BLaER1 (cell line): ENCODE measurements at regions not wholly inside any gene's neighbourhood (a gene's known extent, or its start where the extent isn't known, plus 50 kb on each side); places are given as distances from the start of the nearest gene placed in this dataset.

Experiments used
- H3K27ac ChIP-seq: shearing (Covaris generic); formaldehyde crosslinking; 2 replicates; pipeline ENCODE4 v1.8.1; 2022
- H3K27me3 ChIP-seq: shearing (Covaris generic); formaldehyde crosslinking; 2 replicates; pipeline ENCODE4 v1.8.1; 2022
- H3K36me3 ChIP-seq: shearing (Covaris generic); formaldehyde crosslinking; 2 replicates; pipeline ENCODE4 v1.8.1; 2022
- H3K4me1 ChIP-seq: shearing (Covaris generic); formaldehyde crosslinking; 2 replicates; pipeline ENCODE4 v1.8.1; 2022
- H3K4me2 ChIP-seq: shearing (Covaris generic); formaldehyde crosslinking; 2 replicates; pipeline ENCODE4 v1.8.1; 2022
- H3K4me3 ChIP-seq: shearing (Covaris generic); formaldehyde crosslinking; 2 replicates; pipeline ENCODE4 v1.8.1; 2022
- H3K9ac ChIP-seq: shearing (Covaris generic); formaldehyde crosslinking; 2 replicates; pipeline ENCODE4 v1.8.1; 2022
- H3K9me3 ChIP-seq: shearing (Covaris generic); formaldehyde crosslinking; 2 replicates; pipeline ENCODE4 v1.8.1; 2022
- H4K20me1 ChIP-seq: shearing (Covaris generic); formaldehyde crosslinking; 2 replicates; pipeline ENCODE4 v1.8.1; 2022
- Cebpa-rat ChIP-seq: shearing (Covaris generic); IDR thresholded peaks from 2 replicates; pipeline ENCODE4 v1.8.1; 2022

DNA sequence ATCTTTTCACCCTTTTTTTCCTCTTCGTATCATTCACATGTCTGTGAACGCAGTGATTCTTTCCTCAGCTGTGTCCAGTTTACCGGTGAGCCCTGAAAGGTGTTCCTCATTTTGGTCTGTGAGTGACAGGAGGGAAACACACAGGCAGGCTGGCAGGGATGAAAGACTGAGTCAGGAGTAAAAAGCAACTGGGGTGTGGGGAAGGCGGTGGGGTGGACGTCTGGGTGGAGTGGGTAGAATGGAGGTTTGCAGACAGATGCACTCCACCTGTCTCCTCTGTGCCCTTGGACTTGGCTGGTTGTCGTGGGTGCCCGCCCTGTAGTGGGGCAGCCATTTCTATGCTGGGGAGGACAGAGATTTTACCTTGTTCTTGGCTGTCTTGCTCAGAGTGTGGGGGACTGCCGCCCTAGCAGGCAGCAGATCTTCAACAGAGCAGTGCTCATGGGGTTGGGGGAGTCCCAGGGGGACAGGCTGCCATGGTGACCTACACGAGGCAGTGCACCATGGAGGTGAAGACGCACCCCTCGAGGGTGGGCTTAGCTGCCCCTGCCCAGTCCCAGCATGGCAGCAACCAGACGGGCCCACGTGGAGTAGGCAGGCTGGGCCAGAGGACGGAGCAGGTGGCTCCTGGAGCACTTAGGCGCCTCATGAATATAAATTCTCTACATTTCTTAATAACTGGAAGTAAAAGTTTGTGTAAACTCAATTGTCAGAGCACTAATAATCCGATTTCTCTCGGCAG lies 603.7 kb downstream of the TBC1D22A start:
- Histone ChIP-seq H3K27me3 (no peaks in the 10 kb centered on the region), H3K36me3 (no peaks in the 10 kb centered on the region), H4K20me1 (no peaks in the 10 kb centered on the region), H3K4me1 (no peaks in the 10 kb centered on the region), H3K9ac (no peak overlapping the region), H3K4me2 (no peak overlapping the region), H3K4me3 (no peak overlapping the region), H3K9me3 (peaks cover 18% of the 10 kb centered on the region), H3K27ac (no peak overlapping the region)
- TF ChIP-seq Cebpa-rat: no peak

DNA sequence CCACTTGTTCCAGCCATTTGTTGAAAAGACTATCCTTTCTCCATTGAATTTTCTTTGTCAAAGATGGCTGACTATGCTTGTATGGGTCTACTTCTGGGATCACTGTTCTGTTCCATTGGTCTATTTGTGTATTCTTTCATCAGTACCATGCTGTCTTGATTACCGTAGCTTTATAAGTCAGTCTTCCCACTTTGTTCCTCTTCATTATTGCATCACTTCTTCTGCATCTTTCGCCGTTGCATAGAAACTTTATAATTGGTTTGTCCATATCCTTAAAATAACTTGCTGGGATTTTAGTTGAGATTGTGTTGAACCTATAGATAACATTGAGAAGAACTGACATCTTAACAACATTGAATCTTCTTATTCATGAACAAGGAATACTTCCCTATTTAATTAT lies 598.8 kb downstream of the TBC1D22A start:
- peaks cover 20% of the 10 kb centered on the region for H3K9me3 ChIP-seq
- no peaks in the 10 kb centered on the region for H3K36me3 ChIP-seq
- no peak overlapping the region for H3K4me2 ChIP-seq
- no peak overlapping the region for H3K4me3 ChIP-seq
- no peak for TF ChIP-seq Cebpa-rat
- no peaks in the 10 kb centered on the region for H4K20me1 ChIP-seq
- no peak overlapping the region for H3K27ac ChIP-seq
- no peaks in the 10 kb centered on the region for H3K4me1 ChIP-seq
- H3K27me3 ChIP-seq: no peaks in the 10 kb centered on the region
- no peak overlapping the region for H3K9ac ChIP-seq

DNA sequence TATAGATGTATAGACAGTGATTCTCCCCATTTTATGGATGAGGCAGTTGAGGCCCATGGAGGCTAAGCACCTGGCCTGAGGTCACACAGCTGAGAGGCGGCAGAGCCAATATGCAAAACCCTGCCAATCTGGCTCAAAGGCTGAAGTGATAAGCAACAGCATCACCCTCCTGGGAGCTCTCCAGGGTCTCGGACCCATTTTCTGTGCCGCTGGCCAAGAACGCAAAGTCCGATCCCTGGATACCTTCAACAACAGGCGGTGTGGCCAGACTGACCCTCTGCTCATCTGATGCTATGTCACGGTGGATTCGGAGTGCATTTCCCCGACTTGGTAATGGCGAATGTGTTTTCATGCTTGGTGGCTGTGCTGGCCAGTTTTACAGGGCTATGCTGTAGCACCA lies 595.0 kb downstream of the TBC1D22A start:
- Histone ChIP-seq H3K4me2 (no peak overlapping the region), H3K27me3 (no peaks in the 10 kb centered on the region), H3K9ac (no peak overlapping the region), H3K27ac (no peak overlapping the region), H3K9me3 (peaks cover 12% of the 10 kb centered on the region), H4K20me1 (no peaks in the 10 kb centered on the region), H3K4me1 (no peaks in the 10 kb centered on the region), H3K36me3 (no peaks in the 10 kb centered on the region), H3K4me3 (no peak overlapping the region)
- TF ChIP-seq Cebpa-rat: no peak

DNA sequence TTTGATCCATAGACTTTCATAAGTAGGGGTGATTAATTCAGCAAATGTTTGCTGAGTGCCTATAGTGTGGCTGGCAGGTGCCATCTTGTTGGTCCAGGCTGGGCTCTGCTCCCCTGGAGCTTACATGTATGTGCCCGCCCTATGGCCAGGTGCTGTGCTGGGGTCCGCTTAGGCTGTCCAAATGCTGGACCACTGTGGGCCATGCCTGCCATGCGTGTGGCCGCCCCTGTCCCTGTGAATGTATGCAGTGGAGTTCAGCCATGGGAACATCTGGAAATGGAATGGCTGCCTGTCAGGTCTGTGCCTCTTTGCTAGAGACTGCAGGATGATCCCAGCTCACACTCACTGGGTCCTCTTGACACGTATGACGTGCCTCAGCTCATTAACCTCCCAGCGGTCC lies 594.6 kb downstream of the TBC1D22A start:
- Histone ChIP-seq H3K4me1 (no peaks in the 10 kb centered on the region), H3K9ac (no peak overlapping the region), H3K36me3 (no peaks in the 10 kb centered on the region), H3K27me3 (no peaks in the 10 kb centered on the region), H3K4me2 (no peak overlapping the region), H3K27ac (no peak overlapping the region), H3K4me3 (no peak overlapping the region), H3K9me3 (peaks cover 13% of the 10 kb centered on the region), H4K20me1 (no peaks in the 10 kb centered on the region)
- TF ChIP-seq Cebpa-rat: no peak

DNA sequence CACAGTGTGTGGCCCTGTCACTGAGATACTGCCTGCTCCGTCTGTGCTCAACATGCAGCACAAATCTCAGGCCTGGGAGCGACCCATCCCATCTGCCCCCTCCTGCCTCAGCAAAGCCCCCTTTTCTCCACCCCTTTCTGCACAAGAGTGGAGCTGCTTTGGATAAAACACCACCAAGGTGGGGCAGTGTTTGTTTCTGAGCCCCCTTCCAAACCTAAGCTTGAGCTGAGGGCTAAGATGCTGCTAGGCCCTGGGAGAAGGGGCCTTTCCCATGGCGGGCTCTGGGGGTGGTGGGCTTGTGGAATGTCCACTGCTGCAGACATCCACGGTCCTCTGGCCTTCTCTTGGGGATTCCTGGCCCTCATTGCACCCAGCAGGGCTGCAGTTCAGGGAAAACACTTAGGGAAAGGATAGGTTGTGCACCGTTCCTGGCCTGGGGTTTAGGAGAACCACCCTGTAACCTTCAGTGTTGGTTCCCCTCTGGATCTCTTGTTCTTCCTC lies 594.1 kb downstream of the TBC1D22A start:
- Histone ChIP-seq H3K36me3 (no peaks in the 10 kb centered on the region), H3K4me3 (no peak overlapping the region), H3K9me3 (peaks cover 13% of the 10 kb centered on the region; the same call in 1 of the 2 replicates), H3K4me2 (no peak overlapping the region), H3K9ac (no peak overlapping the region), H4K20me1 (no peaks in the 10 kb centered on the region), H3K27ac (no peak overlapping the region), H3K4me1 (no peaks in the 10 kb centered on the region), H3K27me3 (no peaks in the 10 kb centered on the region)
- no peak for TF ChIP-seq Cebpa-rat

DNA sequence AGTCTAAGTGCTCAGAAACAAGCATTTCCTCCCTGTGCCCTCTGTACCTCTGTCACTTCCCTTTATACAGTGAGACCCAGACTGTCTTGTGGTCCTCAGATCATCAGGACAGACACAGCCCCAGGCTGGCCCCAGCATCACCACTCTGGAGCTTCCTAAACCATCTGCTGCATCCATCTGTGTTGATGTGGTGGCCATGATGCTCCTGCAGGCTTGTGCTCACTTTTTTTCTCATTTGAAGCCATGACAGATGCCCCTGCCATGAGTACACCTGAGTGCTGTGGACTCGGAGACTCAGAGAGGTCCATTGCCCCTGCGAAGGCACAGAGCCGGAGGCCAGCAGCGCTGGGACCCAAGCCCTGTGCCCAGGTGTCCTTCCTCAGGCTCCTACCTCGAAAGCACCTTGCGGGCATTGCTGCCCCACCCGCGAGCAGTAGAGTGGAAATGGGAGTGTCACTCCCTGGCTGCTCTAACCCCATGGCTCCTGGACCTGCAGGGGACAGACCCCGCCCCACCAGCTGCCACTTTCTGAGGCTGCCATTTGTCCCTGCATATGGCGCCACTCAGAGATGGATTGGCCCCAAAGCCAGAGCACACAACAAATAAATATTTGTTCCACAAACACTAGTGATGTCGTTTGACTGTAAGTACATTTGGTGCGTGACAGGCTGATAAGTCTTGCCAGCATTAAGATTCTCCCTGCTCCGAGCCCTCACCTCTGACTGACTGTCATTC lies 593.5 kb downstream of the TBC1D22A start:
- H3K36me3 ChIP-seq: no peaks in the 10 kb centered on the region
- no peak overlapping the region for H3K9ac ChIP-seq
- no peak overlapping the region for H3K4me2 ChIP-seq
- H4K20me1 ChIP-seq: no peaks in the 10 kb centered on the region
- TF ChIP-seq Cebpa-rat: no peak
- no peaks in the 10 kb centered on the region for H3K27me3 ChIP-seq
- H3K9me3 ChIP-seq: 0 out of 2 replicates have a peak, but pooled peaks cover 7% of the 10 kb centered on the region
- H3K4me1 ChIP-seq: no peaks in the 10 kb centered on the region
- H3K27ac ChIP-seq: no peak overlapping the region
- no peak overlapping the region for H3K4me3 ChIP-seq

DNA sequence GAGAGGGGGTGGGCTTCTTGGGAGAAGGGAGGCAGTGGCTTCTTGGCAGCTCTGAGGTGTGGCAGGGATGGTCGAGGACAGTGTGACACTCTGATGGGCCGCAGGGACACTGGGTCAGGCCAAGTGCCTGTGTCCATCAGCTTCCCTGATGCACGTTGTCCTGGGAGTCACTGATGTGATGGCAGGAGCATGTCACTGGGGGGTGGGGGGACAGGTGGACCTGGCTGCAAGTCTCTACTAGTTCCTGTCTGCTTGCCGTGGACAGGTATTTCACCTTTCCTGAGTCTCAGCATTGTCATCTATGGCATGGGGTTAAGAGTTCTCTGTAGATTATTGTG lies 592.9 kb downstream of the TBC1D22A start:
- H3K4me2 ChIP-seq: no peak overlapping the region
- H3K36me3 ChIP-seq: no peaks in the 10 kb centered on the region
- TF ChIP-seq Cebpa-rat: no peak
- H3K4me3 ChIP-seq: no peak overlapping the region
- H3K27me3 ChIP-seq: no peaks in the 10 kb centered on the region
- H3K9me3 ChIP-seq: 0 out of 2 replicates have a peak, but pooled peaks cover 7% of the 10 kb centered on the region
- H3K4me1 ChIP-seq: no peaks in the 10 kb centered on the region
- H3K9ac ChIP-seq: no peak overlapping the region
- no peaks in the 10 kb centered on the region for H4K20me1 ChIP-seq
- H3K27ac ChIP-seq: no peak overlapping the region

DNA sequence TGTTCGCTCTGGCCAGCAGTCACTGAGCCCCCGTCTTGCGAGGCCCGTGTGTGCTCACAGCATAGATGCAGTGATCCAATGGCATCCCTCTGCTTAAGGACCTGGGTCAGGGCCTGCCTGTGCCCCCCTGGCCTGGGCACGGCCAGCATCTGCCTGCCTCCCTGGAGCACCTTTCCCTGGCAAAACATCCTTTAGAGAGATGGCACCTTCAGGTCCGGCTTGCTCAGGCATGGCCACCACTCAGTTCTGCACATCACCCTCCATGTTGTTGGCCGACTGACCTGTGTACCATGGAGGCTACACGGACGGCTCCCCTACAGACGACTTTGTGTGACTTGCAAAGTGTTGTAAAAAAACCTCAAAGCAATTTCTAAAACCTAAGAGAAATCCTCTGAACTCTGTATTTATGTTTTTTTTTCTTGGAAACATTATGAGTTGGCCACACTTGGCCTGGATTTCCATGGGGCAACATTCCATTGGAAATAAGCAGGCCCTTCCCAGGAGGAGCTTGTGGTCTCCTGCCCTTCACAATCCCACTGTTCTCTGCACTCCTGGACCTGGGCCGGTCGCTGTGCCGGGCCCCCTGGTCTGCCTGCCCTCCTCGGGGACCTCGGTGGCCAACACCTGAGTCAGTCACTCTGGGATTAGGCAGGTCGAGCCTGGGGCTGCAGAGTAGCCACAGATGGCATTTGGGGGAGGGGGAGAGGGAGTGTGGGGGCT lies 592.4 kb downstream of the TBC1D22A start:
- no peak for TF ChIP-seq Cebpa-rat
- H3K9ac ChIP-seq: no peak overlapping the region
- no peaks in the 10 kb centered on the region for H3K27me3 ChIP-seq
- H4K20me1 ChIP-seq: no peaks in the 10 kb centered on the region
- no peak overlapping the region for H3K27ac ChIP-seq
- no peak overlapping the region for H3K4me3 ChIP-seq
- no peaks in the 10 kb centered on the region for H3K4me1 ChIP-seq
- no peak overlapping the region for H3K4me2 ChIP-seq
- H3K36me3 ChIP-seq: no peaks in the 10 kb centered on the region
- H3K9me3 ChIP-seq: 0 out of 2 replicates have a peak, but pooled peaks cover 7% of the 10 kb centered on the region

DNA sequence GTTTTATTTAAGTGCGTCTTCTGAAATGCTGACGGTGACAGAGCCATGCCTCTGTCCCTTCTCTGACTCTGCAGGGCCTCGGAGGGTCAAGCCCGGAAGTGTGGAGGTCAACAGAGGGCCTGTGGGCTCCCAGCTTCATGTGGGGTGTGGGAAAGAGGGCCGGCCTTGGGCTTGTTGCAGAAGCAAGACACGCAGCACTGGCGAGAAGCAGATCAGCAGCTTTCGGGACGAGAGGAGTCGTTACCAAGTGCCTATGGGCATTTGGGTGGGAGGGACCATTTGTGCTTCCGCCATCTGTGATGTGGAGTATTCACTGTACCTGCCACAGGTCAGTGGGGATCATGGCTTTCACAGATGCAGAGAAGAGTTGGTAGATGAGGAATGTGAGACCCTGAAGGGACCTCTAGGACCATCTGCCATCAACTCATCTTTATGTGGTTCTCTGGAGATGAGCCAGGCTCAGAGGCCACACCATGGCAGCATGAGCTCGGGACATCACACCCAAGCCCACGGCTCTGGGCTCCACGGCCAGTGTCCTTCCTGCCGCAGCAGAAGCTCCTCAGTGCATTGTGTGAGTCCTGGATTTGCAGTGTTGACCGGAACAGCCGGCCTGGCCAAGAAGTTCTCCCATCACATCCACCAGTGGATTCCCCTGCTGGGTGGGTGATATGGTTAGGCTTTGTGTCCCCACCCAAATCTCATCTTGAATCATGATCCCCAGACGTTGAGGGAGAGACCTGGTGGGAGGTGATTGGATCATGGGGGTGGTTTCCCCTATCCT lies 590.7 kb downstream of the TBC1D22A start:
- H3K9ac ChIP-seq: no peak overlapping the region
- no peaks in the 10 kb centered on the region for H4K20me1 ChIP-seq
- 0 out of 2 replicates have a peak, but pooled peaks cover 7% of the 10 kb centered on the region for H3K9me3 ChIP-seq
- H3K4me3 ChIP-seq: no peak overlapping the region
- no peaks in the 10 kb centered on the region for H3K27me3 ChIP-seq
- H3K36me3 ChIP-seq: no peaks in the 10 kb centered on the region
- H3K4me1 ChIP-seq: no peaks in the 10 kb centered on the region
- no peak for TF ChIP-seq Cebpa-rat
- no peak overlapping the region for H3K4me2 ChIP-seq
- no peak overlapping the region for H3K27ac ChIP-seq
